Lower leg skin (tissue), 4 donors: ENCODE measurements at regions not wholly inside any gene's neighbourhood (a gene's known extent, or its start where the extent isn't known, plus 50 kb on each side); places are given as distances from the start of the nearest gene placed in this dataset.

ENCODE experiments used
- DNase-seq, 2 donors: peaks; one replicate each; pipeline ENCODE4 v3.0.0-alpha.2; 2019; ENCODE audit warnings: low spot score in 2 of 2
- H3K4me3 ChIP-seq: fragments of 200-600 bp; sonication (generic); 2 replicates; pipeline ENCODE4 v1.5.1; 2017; ENCODE audit warnings: mild to moderate bottlenecking, low read depth; ENCODE audit not compliant: poor library complexity, severe bottlenecking
- CTCF ChIP-seq, 3 donors: fragments of 450-650 bp; IDR thresholded peaks; one replicate each; pipeline ENCODE4 v1.5.1; 2016; ENCODE audit warnings: antibody characterized with exemption in 3 of 3, mild to moderate bottlenecking in 3 of 3, moderate library complexity in 2 of 3
- POLR2A ChIP-seq, 2 donors: fragments of 450-650 bp; IDR thresholded peaks; one replicate each; pipeline ENCODE4 v1.6.1; 2016 to 2017; ENCODE audit warnings: antibody characterized with exemption in 2 of 2, mild to moderate bottlenecking in 1 of 2, moderate library complexity in 1 of 2
- WGBS, 2 donors: methylation state at CpG; one replicate each; pipeline ENCODE4 v1.1.5; 2018; 5-methylcytosine and 5-hydroxymethylcytosine counted together
- intact Hi-C: fragments of 100-400 bp; cut with DNase I; formaldehyde crosslinking; loops from one replicate; pipeline ENCODE4 v1.15.0; 2023; ENCODE audit warnings: low total_unique reads

DNA sequence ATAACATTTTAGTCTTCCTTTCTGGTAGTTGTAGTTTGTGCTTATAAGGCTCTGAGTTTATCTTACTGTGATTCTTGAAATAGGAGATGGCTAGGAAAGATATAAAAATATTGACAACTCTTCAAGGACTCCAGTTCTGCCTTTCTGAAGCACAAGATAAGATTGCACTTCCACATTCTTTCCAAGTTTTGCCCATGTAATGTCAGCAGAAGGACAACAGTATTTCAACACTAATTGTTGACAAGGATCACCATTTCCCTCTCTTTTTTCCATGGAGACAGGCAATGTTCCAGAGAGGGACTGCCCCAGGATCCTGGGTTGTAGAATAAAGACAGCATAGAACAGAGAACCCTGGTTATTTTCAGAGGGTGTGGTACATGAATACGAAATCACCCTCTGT lies 279.1 kb upstream of the CNTNAP5 start:
- intact Hi-C loops, result no loop called here
- no peak overlapping the region for H3K4me3 ChIP-seq
- WGBS, 2 donors, result 41 to 46% methylated on average over 1 of the region's 1 CpG
- DNase-seq, result no peak
- TF ChIP-seq CTCF (IDR thresholded peaks at IDR 0.05) (no peak), POLR2A (IDR thresholded peaks at IDR 0.05) (no peak)

- intact Hi-C loops, result no loop called here
- no peak overlapping the region for H3K4me3 ChIP-seq
- TF ChIP-seq POLR2A (IDR thresholded peaks at IDR 0.05) (no peak), CTCF (IDR thresholded peaks at IDR 0.05) (no peak)
- WGBS, 2 donors, result 79 to 85% methylated on average over 2 of the region's 2 CpGs
- no peak for DNase-seq
Measured at GRCh38 chr2:123747326-123747725, 277.8 kb upstream of the CNTNAP5 start.

- no peak for DNase-seq
- WGBS, 2 donors, result 85 to 89% methylated on average over 6 of the region's 6 CpGs
- TF ChIP-seq POLR2A (IDR thresholded peaks at IDR 0.05) (no peak), CTCF (IDR thresholded peaks at IDR 0.05) (no peak)
- no peak overlapping the region for H3K4me3 ChIP-seq
- intact Hi-C loops, result no loop called here
Measured at GRCh38 chr2:123762221-123762620, 262.9 kb upstream of the CNTNAP5 start.

GRCh38 chr2:123768233-123768632 lies 256.9 kb upstream of the CNTNAP5 start:
- intact Hi-C loops, result no loop called here
- DNase-seq, result no peak
- no peak overlapping the region for H3K4me3 ChIP-seq
- 77 to 88% methylated on average over 2 of the region's 2 CpGs for WGBS, 2 donors
- TF ChIP-seq POLR2A (IDR thresholded peaks at IDR 0.05) (no peak), CTCF (IDR thresholded peaks at IDR 0.05) (no peak)

- no peak for DNase-seq
- intact Hi-C loops, result no loop called here
- TF ChIP-seq CTCF (IDR thresholded peaks at IDR 0.05) (no peak), POLR2A (IDR thresholded peaks at IDR 0.05) (no peak)
- WGBS, 2 donors, result 70 to 82% methylated on average over 2 of the region's 2 CpGs
- no peak overlapping the region for H3K4me3 ChIP-seq
Measured at GRCh38 chr2:123769001-123769400, 256.1 kb upstream of the CNTNAP5 start.

DNA sequence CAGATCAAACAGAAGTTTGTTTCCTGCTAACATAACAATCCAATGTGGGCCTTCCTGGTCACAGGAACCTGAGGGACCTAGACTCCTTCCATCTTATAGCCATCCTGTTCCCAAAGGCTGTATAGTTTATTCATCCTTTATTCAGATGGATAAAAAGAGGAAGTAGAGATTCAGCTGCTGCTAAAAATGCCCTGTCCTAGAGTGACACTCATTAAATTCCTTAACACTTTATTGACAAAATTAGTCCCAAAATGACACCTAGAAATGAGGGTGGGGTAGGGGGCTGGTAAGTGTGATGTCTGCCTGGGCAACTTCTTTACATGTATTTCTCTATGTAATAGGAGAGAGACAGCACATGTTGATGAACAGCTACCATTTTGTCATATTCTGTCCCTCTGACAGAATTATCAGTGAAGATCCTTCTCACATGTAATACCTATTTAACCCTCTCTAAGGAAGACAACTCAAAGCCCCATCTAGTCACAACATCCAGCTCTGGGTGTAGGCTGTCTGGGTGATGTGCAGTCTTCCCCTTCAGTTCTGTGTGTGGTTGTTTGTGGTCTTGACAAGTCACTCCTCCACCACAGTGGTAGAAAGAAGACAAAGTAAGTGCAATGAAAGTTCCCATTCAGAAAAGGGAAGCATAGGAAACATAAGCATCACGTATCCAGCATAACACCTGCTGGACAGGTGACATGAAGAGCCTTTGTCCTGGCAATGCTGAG lies 253.9 kb upstream of the CNTNAP5 start:
- no peak for TF ChIP-seq CTCF (IDR thresholded peaks at IDR 0.05)
- TF ChIP-seq POLR2A (IDR thresholded peaks at IDR 0.05), result no peak
- no peak overlapping the region for H3K4me3 ChIP-seq
- DNase-seq, result no peak
- WGBS, 2 donors, result 64 to 87% methylated on average over 1 of the region's 1 CpG
- intact Hi-C loops, result no loop called here
